HEK293T (cell line): ENCODE measurements at regions not wholly inside any gene's neighbourhood (a gene's known extent, or its start where the extent isn't known, plus 50 kb on each side); places are given as distances from the start of the nearest gene placed in this dataset.

Source experiments
- CTCF ChIA-PET: fragments of 350-600 bp; formaldehyde crosslinking; extraction: SDS; loops from one replicate; lab custom pipeline; 2021; ENCODE audit warnings: antibody characterized with exemption, inconsistent platforms; lab: Yijun Ruan, JAX
- POLR2A ChIA-PET: fragments of 350-600 bp; formaldehyde crosslinking; extraction: SDS; loops from one replicate; lab custom pipeline; 2020; ENCODE audit warnings: antibody characterized with exemption, inconsistent platforms; lab: Yijun Ruan, JAX
- DNase-seq: peaks from one replicate; pipeline ENCODE4 v3.0.0; 2012; ENCODE audit warnings: mixed read lengths; ENCODE audit errors: extremely low spot score
- ARNT ChIP-seq: fragments of 450-650 bp; IDR thresholded peaks from 2 replicates; pipeline ENCODE4 v1.6.1; 2017; ENCODE audit warnings: mild to moderate bottlenecking
- BHLHE40 ChIP-seq: fragments of 450-650 bp; IDR thresholded peaks from 2 replicates; pipeline ENCODE4 v1.6.1; 2016; ENCODE audit warnings: mild to moderate bottlenecking, moderate library complexity, borderline replicate concordance
- CTBP1 ChIP-seq: fragments of 450-650 bp; IDR thresholded peaks from 2 replicates; pipeline ENCODE4 v1.6.1; 2016; ENCODE audit warnings: borderline replicate concordance
- ELF4 ChIP-seq: fragments of 450-650 bp; IDR thresholded peaks from 2 replicates; pipeline ENCODE4 v1.6.1; 2017; ENCODE audit warnings: antibody characterized with exemption
- FOXA1 ChIP-seq: fragments of 450-650 bp; IDR thresholded peaks from 2 replicates; pipeline ENCODE4 v1.6.1; 2016; ENCODE audit warnings: mild to moderate bottlenecking
- FOXK2 ChIP-seq: fragments of 450-650 bp; IDR thresholded peaks from 2 replicates; pipeline ENCODE4 v1.6.1; 2016; ENCODE audit warnings: mild to moderate bottlenecking
- FOXM1 ChIP-seq: fragments of 450-650 bp; IDR thresholded peaks from 2 replicates; pipeline ENCODE4 v1.6.1; 2017; ENCODE audit warnings: mild to moderate bottlenecking, borderline replicate concordance
- HDGF ChIP-seq: fragments of 450-650 bp; IDR thresholded peaks from 2 replicates; pipeline ENCODE4 v1.6.1; 2017; ENCODE audit warnings: antibody characterized with exemption, borderline replicate concordance
- L3MBTL2 ChIP-seq: fragments of 450-650 bp; conservative IDR thresholded peaks from 2 replicates; pipeline ENCODE4 v1.6.1; 2016; ENCODE audit warnings: mild to moderate bottlenecking
- LEF1 ChIP-seq: fragments of 450-650 bp; IDR thresholded peaks from 2 replicates; pipeline ENCODE4 v1.6.1; 2017; ENCODE audit warnings: mild to moderate bottlenecking, borderline replicate concordance
- NFRKB ChIP-seq: fragments of 450-650 bp; IDR thresholded peaks from 2 replicates; pipeline ENCODE4 v1.6.1; 2016; ENCODE audit warnings: mild to moderate bottlenecking, moderate library complexity
- PKNOX1 ChIP-seq: fragments of 450-650 bp; IDR thresholded peaks from 2 replicates; pipeline ENCODE4 v1.6.1; 2016
- SP1 ChIP-seq: fragments of 450-650 bp; IDR thresholded peaks from 2 replicates; pipeline ENCODE4 v1.6.1; 2017
- SUZ12 ChIP-seq: fragments of 450-650 bp; IDR thresholded peaks from 2 replicates; pipeline ENCODE4 v1.6.1; 2016; ENCODE audit warnings: mild to moderate bottlenecking
- TARDBP ChIP-seq: fragments of 450-650 bp; IDR thresholded peaks from 2 replicates; pipeline ENCODE4 v1.6.1; 2016
- ZNF384 ChIP-seq: fragments of 450-650 bp; IDR thresholded peaks from 2 replicates; pipeline ENCODE4 v1.6.1; 2016

GRCh38 chr2:12168354-12168753 is 421.9 kb downstream of the LPIN1 start:
- CTCF ChIA-PET, result interaction anchor here (1.1 to 1.5 kb wide), 2 partner anchors 120 to 339 kb away, joined by 4 read pairs; no protein-coding TSS in a partner anchor
- POLR2A ChIA-PET, result no interaction called here
- DNase-seq, result no peak
- TF ChIP-seq ELF4 (no peak), SUZ12 (no peak), BHLHE40 (no peak), FOXA1 (no peak), FOXM1 (no peak), SP1 (no peak), ARNT (no peak), FOXK2 (no peak), TARDBP (no peak), L3MBTL2 (no peak)

- DNase-seq, result no peak
- ChIA-PET POLR2A (no interaction called here), CTCF (interaction anchor here (1.1 to 1.8 kb wide), 3 partner anchors 120 to 548 kb away, joined by 4 read pairs; partner anchors contain the start of gene TRIB2)
- TF ChIP-seq HDGF (no peak), L3MBTL2 (no peak), NFRKB (no peak), LEF1 (no peak), FOXK2 (no peak)
Measured at GRCh38 chr2:12168791-12169388, 422.5 kb downstream of the LPIN1 start.

GRCh38 chr2:12169721-12170120 is 423.3 kb downstream of the LPIN1 start:
- POLR2A ChIA-PET, result no interaction called here
- CTCF ChIA-PET, result interaction anchor here (1.5 to 1.8 kb wide), 2 partner anchors 340 to 547 kb away, joined by 4 read pairs; partner anchors contain the start of gene TRIB2
- no peak for DNase-seq
- TF ChIP-seq HDGF (no peak), BHLHE40 (no peak), LEF1 (no peak), FOXA1 (no peak), ELF4 (no peak), FOXM1 (no peak), SP1 (no peak), ZNF384 (no peak), SUZ12 (no peak), CTBP1 (no peak), ARNT (no peak), NFRKB (no peak), TARDBP (no peak), L3MBTL2 (no peak), FOXK2 (no peak), PKNOX1 (no peak)

GRCh38 chr2:12170121-12170520 is 423.7 kb downstream of the LPIN1 start:
- no peak for DNase-seq
- ChIA-PET CTCF (interaction anchor here (1.5 to 1.8 kb wide), 2 partner anchors 340 to 546 kb away, joined by 4 read pairs; partner anchors contain the start of gene TRIB2), POLR2A (no interaction called here)
- TF ChIP-seq FOXA1 (no peak), ZNF384 (no peak), BHLHE40 (no peak), HDGF (no peak), ELF4 (no peak), FOXM1 (no peak), SUZ12 (no peak), PKNOX1 (no peak), LEF1 (no peak)

- TF ChIP-seq NFRKB (no peak), FOXM1 (no peak), FOXK2 (no peak), ARNT (no peak), ELF4 (no peak), TARDBP (no peak), CTBP1 (no peak), BHLHE40 (no peak), ZNF384 (no peak), SUZ12 (no peak), PKNOX1 (no peak), LEF1 (no peak), HDGF (no peak), SP1 (no peak)
- DNase-seq, result no peak
- CTCF ChIA-PET, result no interaction called here
- POLR2A ChIA-PET, result no interaction called here
Measured at GRCh38 chr2:12173271-12173942, 427.0 kb downstream of the LPIN1 start.

GRCh38 chr2:12173943-12174340 is 427.5 kb downstream of the LPIN1 start:
- POLR2A ChIA-PET, result no interaction called here
- CTCF ChIA-PET, result no interaction called here
- TF ChIP-seq L3MBTL2, result no peak
- no peak for DNase-seq
